A673 (cell line): ENCODE measurements at regions not wholly inside any gene's neighbourhood (a gene's known extent, or its start where the extent isn't known, plus 50 kb on each side); places are given as distances from the start of the nearest gene placed in this dataset.

Experiments used
- EZH2 ChIP-seq: fragments of 200-600 bp; sonication (generic); IDR thresholded peaks from 2 replicates; pipeline ENCODE4 v1.6.1; 2017; ENCODE audit warnings: borderline replicate concordance, low read depth, mild to moderate bottlenecking, mixed read lengths, antibody characterized with exemption, low read length; ENCODE audit not compliant: poor library complexity, severe bottlenecking
- TF ChIP-seq, protein P1 (sequence below): fragments of 300-800, 200-600 bp; sonication (generic); conservative IDR thresholded peaks from 2 replicates; pipeline ENCODE4 v1.5.1; 2017; ENCODE audit warnings: low read depth, mild to moderate bottlenecking, antibody characterized with exemption, low read length, moderate library complexity, mixed read lengths

DNA sequence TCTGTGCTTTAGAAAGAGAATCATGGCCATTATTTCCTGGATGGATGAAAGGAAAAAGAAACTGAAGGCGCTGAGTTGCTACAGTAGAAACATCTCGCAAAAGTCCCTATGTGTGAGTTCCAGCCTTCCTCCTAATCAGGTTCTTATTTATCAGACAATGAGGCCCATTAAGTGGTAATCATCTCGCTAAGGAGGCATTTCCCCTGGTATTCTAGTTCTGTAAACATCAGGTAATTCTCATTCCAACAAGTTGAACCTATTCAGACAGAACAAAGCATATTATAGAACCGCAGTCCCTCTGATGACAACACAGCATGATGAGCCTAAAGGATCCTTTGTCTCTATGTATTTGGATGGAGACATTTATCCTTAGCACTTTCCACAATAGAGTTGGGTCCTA, 205.7 kb upstream of the MAOA start:
- TF ChIP-seq, protein P1, sequence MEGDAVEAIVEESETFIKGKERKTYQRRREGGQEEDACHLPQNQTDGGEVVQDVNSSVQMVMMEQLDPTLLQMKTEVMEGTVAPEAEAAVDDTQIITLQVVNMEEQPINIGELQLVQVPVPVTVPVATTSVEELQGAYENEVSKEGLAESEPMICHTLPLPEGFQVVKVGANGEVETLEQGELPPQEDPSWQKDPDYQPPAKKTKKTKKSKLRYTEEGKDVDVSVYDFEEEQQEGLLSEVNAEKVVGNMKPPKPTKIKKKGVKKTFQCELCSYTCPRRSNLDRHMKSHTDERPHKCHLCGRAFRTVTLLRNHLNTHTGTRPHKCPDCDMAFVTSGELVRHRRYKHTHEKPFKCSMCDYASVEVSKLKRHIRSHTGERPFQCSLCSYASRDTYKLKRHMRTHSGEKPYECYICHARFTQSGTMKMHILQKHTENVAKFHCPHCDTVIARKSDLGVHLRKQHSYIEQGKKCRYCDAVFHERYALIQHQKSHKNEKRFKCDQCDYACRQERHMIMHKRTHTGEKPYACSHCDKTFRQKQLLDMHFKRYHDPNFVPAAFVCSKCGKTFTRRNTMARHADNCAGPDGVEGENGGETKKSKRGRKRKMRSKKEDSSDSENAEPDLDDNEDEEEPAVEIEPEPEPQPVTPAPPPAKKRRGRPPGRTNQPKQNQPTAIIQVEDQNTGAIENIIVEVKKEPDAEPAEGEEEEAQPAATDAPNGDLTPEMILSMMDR, result no peak
- TF ChIP-seq EZH2, result no peak
